Keratinocyte (primary cell): ENCODE measurements at regions not wholly inside any gene's neighbourhood (a gene's known extent, or its start where the extent isn't known, plus 50 kb on each side); places are given as distances from the start of the nearest gene placed in this dataset.

Experiments used
- DNase-seq: peaks from one replicate; pipeline ENCODE4 v3.0.0-alpha.2; 2011; ENCODE audit warnings: low read depth, missing footprints, low spot score
- FAIRE-seq: peaks from 2 replicates; lab custom pipeline; 2011; peaks lifted over from hg19 to GRCh38; lab: Jason Lieb, UNC
- H2AFZ ChIP-seq: 2 replicates; pipeline ENCODE4 v1.6.0; 2012; ENCODE audit warnings: low read length, control low read depth, inconsistent platforms; ENCODE audit not compliant: control insufficient read depth
- H3K27ac ChIP-seq: 2 replicates; pipeline ENCODE4 v1.5.1; 2011; ENCODE audit warnings: low read length; ENCODE audit not compliant: control insufficient read depth, insufficient read depth
- H3K27me3 ChIP-seq: 3 replicates; pipeline ENCODE4 v1.6.0; 2011; ENCODE audit warnings: low read length; ENCODE audit not compliant: control insufficient read depth, insufficient read depth; ENCODE audit errors: extremely low read depth
- H3K36me3 ChIP-seq, 2 experiments: 2 replicates in 1 of 2; 3 replicates in 1 of 2; pipeline ENCODE4 v1.5.1; 2011; ENCODE audit warnings: low read length in 2 of 2, mild to moderate bottlenecking in 1 of 2; ENCODE audit not compliant: control insufficient read depth in 2 of 2, insufficient read depth in 2 of 2; ENCODE audit errors: extremely low read depth in 1 of 2
- H3K4me1 ChIP-seq: 3 replicates; pipeline ENCODE4 v1.5.1; 2011; ENCODE audit warnings: low read length; ENCODE audit not compliant: control insufficient read depth, insufficient read depth; ENCODE audit errors: extremely low read depth
- H3K4me2 ChIP-seq: 3 replicates; pipeline ENCODE4 v1.6.0; 2011; ENCODE audit warnings: low read depth, low read length; ENCODE audit not compliant: control insufficient read depth, insufficient read depth; ENCODE audit errors: extremely low read depth
- H3K4me3 ChIP-seq, 3 experiments: fragments of 200-600 bp in 1 of 3; sonication (generic) in 1 of 3; 2 replicates in 2 of 3; 3 replicates in 1 of 3; pipeline ENCODE4 v1.5.1; 2011 to 2016; ENCODE audit warnings: low read length in 3 of 3, mild to moderate bottlenecking in 3 of 3, control low read depth in 2 of 3, inconsistent platforms in 1 of 3, low read depth in 1 of 3, mixed read lengths in 1 of 3, mixed run types in 1 of 3, moderate library complexity in 1 of 3; ENCODE audit not compliant: control insufficient read depth in 2 of 3, insufficient read depth in 2 of 3; ENCODE audit errors: extremely low read depth in 1 of 3
- H3K79me2 ChIP-seq: 2 replicates; pipeline ENCODE4 v1.6.0; 2012; ENCODE audit warnings: low read length; ENCODE audit not compliant: control insufficient read depth, insufficient read depth
- H3K9ac ChIP-seq: 3 replicates; pipeline ENCODE4 v1.6.0; 2011; ENCODE audit warnings: low read length; ENCODE audit not compliant: control insufficient read depth, insufficient read depth; ENCODE audit errors: extremely low read depth
- H3K9me1 ChIP-seq: 3 replicates; pipeline ENCODE4 v1.6.0; 2011; ENCODE audit warnings: low read length; ENCODE audit not compliant: control insufficient read depth, insufficient read depth; ENCODE audit errors: extremely low read depth
- H3K9me3 ChIP-seq: 2 replicates; pipeline ENCODE4 v1.5.1; 2012; ENCODE audit warnings: low read depth, low read length; ENCODE audit not compliant: control insufficient read depth
- H4K20me1 ChIP-seq: 3 replicates; pipeline ENCODE4 v1.6.0; 2011; ENCODE audit warnings: low read length; ENCODE audit not compliant: control insufficient read depth, insufficient read depth; ENCODE audit errors: extremely low read depth
- CTCF ChIP-seq, 3 experiments: IDR thresholded peaks in 1 of 3; conservative IDR thresholded peaks in 1 of 3; optimal IDR thresholded peaks in 1 of 3; 2 replicates in 2 of 3; 3 replicates in 1 of 3; pipeline versions ENCODE3 to v1.5.1; 2011; ENCODE audit warnings: low read length in 3 of 3, mild to moderate bottlenecking in 3 of 3, moderate library complexity in 2 of 3, control low read depth in 1 of 3, inconsistent platforms in 1 of 3; ENCODE audit not compliant: insufficient read depth in 2 of 3; ENCODE audit errors: extremely low read depth in 1 of 3
- EZH2 ChIP-seq: IDR thresholded peaks from one replicate; pipeline ENCODE4 v1.6.1; 2012; ENCODE audit warnings: inconsistent platforms, mild to moderate bottlenecking, low read length, moderate library complexity
- dilution Hi-C: fragments of 300-500 bp; cut with MboI; formaldehyde crosslinking; loops from one replicate; pipeline ENCODE4 v1.7.0; 2020; ENCODE audit warnings: low sequenced_read_pairs; ENCODE audit not compliant: extremely low pct_ligation_motif_present

GRCh38 chr2:35831385-35831784, 524.2 kb upstream of the CRIM1 start:
- no peak for FAIRE-seq
- no peak overlapping the region for H2AFZ ChIP-seq
- no peaks in the 10 kb centered on the region for H3K36me3 ChIP-seq
- no peaks in the 10 kb centered on the region for H3K4me1 ChIP-seq
- TF ChIP-seq CTCF (optimal IDR thresholded peaks at IDR 0.05 in 1 of 3, IDR thresholded peaks at IDR 0.05 in 1 of 3, conservative IDR thresholded peaks at IDR 0.05 in 1 of 3; ENCODE audit: extremely low read depth in 1 of 3, insufficient read depth in 2 of 3, low read length in 3 of 3) (no peak), EZH2 (no peak)
- H4K20me1 ChIP-seq = no peaks in the 10 kb centered on the region
- no peaks in the 10 kb centered on the region for H3K9me3 ChIP-seq
- H3K4me2 ChIP-seq = no peak overlapping the region
- dilution Hi-C loops = no loop called here
- H3K9me1 ChIP-seq = no peaks in the 10 kb centered on the region
- no peaks in the 10 kb centered on the region for H3K27me3 ChIP-seq
- DNase-seq = no peak
- H3K27ac ChIP-seq = no peak overlapping the region
- H3K4me3 ChIP-seq = no peak overlapping the region
- no peak overlapping the region for H3K9ac ChIP-seq
- H3K79me2 ChIP-seq = no peaks in the 10 kb centered on the region

GRCh38 chr2:35830833-35831232, 524.7 kb upstream of the CRIM1 start:
- DNase-seq (no peak), FAIRE-seq (no peak)
- Histone ChIP-seq H3K9me1 (no peaks in the 10 kb centered on the region), H3K4me2 (no peak overlapping the region), H4K20me1 (no peaks in the 10 kb centered on the region), H3K4me1 (no peaks in the 10 kb centered on the region), H3K4me3 (no peak overlapping the region), H3K9ac (no peak overlapping the region), H3K27ac (no peak overlapping the region), H3K79me2 (no peaks in the 10 kb centered on the region), H3K27me3 (no peaks in the 10 kb centered on the region), H3K36me3 (no peaks in the 10 kb centered on the region), H2AFZ (no peak overlapping the region), H3K9me3 (no peaks in the 10 kb centered on the region)
- no peak for TF ChIP-seq CTCF (optimal IDR thresholded peaks at IDR 0.05 in 1 of 3, IDR thresholded peaks at IDR 0.05 in 1 of 3, conservative IDR thresholded peaks at IDR 0.05 in 1 of 3; ENCODE audit: extremely low read depth in 1 of 3, insufficient read depth in 2 of 3, low read length in 3 of 3)
- TF ChIP-seq EZH2 = no peak
- dilution Hi-C loops = no loop called here
